Hematopoietic multipotent progenitor cell treated with erythropoietin and hydrocortisone succinate and interleukin-3 and kit ligand, for 6 days (in vitro differentiated cells): ENCODE measurements at regions not wholly inside any gene's neighbourhood (a gene's known extent, or its start where the extent isn't known, plus 50 kb on each side); places are given as distances from the start of the nearest gene placed in this dataset.
A peak's percentile ranks its signal among the peaks of the same experiment; 100 is the strongest.
"Not testable (repeated sequence)": the region's sequence is repeated elsewhere in the genome, so short reads cannot be mapped to it uniquely, and the experiment has no call there.

Experiments
- DNase-seq: peaks from one replicate; pipeline ENCODE4 v3.0.0-alpha.2; 2015

DNA sequence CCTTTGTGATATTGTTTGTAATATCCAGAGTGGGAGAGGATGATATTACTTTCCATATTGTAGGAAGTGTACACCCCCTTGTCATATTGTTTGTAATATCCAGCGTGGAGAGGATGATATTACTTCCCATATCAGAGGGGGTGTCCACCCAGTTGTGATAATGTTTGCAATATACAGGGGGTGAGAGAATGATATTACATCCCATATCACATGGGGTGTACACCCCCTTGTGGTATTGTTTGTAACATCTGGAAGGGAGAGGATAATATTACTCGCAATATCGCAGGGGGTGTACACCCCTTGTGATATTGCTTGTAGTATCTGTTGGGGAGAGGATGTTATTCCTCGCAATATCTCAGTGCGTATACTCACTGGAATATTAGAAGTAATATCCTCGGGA, 61.5 kb downstream of the PRSS23 start:
- peak; percentile 12 for DNase-seq

DNA sequence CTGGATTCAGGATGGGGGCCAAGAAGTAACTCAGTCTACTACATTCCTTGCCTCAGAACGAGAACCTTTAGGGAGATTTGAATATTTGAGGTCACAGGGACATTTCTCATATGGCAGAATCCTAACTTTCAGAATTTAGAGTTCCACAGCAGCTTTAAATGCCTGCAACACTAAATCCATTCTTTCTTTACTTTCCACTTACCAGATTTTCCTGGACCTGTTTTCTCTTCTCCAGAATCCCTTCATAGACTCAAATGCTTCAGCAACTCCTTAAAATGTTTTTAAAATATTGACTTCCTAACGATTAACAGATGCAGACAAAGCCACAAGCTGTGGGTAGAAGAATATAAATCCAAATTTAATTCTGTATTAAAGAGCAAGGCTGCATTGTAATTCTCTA, 63.1 kb downstream of the PRSS23 start:
- DNase-seq, result no peak

DNA sequence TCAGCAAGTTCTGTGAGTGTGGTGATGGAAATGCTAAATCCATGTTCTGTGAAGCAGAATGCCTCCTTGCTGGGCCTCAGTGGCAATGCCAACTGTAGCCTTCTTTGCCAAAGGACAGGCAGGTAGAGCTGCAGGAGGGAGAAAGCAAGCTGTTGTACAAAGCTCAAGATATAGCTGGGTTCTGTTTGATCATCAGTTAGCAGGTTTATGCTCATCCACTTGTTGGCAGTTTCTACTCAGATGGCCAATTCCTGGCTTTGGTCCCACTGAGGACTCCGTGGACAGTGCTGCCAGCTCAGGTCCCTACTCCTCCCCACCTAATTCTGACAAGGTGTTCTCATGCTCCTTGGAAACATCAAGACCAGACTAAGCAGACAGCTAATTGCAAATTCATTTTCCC, 65.1 kb downstream of the PRSS23 start:
- DNase-seq, result no peak

DNA sequence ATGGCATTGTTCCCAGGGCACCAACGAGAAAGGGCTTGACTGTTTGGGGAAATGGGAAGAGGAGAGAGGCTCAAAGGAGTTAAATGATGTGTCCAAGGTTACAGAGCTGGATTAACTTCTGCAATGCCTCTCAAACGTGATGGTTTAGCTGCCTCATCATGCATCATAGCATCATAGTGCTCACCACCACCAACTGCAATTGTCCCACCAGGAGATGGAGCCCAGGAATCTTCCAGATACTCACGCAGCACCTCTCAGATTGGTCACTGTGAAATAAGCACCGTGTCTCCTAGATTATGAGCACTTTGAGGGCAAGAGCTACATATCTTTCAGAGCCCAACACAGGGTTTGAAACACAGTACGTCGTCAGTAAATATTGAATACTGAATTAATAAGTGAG, 69.2 kb downstream of the PRSS23 start:
- no peak for DNase-seq

DNA sequence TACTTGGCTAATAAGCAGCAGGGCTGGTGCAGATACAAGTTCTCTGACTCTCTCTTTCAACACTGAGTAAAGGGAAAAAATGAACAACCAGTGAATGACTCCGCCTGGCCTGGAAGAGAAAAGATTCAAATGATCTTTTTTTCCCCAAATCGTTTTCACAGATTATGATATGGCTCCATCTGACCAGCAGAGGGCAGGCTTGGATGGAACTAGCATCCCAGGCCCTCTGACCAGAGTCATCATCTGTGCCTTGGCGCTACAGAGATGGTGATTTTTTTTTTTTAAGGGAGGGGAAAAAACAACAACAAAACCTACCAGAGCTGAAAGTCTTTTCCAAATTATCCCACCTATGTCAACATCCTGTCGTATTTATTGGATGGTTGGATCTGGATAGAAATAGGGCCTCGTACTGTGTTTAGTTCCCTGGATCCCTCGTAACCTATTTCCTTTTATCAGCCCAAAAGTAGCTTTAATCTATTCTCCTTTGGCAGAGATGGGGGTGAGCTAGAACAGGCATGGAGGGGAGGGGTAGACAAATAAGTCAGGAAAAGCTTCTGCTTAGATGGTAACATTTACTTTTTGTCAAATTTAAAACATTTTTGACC, 69.7 kb downstream of the PRSS23 start:
- DNase-seq, result peak; percentile 85

DNA sequence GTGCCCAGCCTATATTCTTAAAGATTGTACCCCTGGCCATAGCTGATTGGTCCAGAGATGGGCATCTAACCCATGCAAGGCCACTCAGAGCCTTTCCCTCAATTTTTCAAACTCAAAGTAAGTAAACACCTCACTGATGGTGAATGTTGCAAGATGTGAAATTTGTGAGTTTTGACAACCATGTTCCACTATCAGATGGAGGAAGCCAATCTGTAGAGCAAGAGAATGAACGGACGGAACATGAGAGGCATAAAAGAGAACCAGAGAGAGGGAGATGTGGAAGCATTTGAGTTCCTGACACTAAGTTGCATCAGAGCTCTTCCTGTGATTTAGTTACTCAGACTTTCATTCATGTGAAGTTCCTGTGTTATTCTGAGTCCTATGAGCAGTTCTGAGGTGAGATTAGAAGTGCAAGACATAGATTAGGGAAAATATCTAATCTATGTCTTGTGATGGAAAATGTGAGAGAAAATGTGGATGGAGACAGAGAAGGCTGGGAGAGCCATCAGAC, 73.3 kb downstream of the PRSS23 start:
- no peak for DNase-seq

DNA sequence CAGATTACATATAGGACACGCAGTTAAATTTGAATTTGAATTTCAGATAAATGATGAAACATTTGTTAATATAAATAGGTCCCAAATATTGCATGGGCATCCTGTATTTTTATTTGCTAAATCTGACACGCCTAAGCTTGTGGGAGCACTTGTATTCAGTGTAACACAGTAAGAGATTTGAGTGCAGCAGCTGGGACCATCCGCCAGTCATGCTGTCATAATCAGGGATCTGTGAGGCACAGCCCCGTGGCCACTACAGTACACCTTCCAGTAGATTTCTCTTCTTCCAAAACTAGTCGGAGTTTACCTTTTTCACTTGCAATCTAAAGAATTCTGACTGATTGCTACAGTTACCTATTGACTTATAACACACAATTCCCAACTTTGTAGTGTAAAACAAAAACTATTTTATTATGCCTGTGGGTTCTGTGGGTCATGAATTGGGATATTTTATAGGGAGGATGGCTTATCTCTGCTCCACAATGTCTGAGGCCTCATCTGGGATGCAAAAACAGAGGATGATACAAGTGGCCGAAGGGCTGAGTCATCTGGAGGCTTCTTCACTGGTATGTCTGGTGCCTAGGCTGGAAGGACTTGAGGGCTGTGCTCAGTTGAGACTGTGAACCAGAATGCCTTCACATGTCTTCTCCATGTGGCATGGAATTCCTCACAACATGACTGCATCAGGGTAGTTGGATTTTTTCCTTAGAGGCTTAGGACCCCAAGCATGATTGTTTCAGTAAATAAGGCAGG, 74.1 kb downstream of the PRSS23 start:
- no peak for DNase-seq

DNA sequence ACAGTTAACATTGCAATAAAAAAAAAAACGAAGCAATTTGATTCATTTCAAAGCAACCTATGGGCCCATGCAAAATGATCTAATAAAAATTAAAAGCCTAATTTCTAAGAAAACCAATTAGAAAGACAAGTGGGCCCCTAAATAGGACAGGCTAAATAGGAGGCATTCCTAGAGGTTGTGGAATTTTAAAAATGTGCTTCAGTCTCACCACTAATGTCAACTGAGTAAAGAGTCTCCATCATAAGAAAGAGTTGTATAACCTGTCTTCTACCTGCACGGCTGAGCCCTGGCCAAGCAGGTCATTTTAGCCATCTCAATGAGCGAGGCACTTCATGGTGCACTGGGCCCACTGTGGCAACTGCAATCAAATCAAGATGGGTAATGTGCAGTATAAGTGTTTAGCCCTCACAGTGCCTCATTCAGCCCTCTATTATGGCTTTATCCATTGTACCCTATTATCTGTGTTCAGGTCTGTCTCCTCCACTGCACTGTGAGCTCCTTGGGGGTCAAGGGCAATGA, 76.4 kb downstream of the PRSS23 start:
- DNase-seq, result no peak

DNA sequence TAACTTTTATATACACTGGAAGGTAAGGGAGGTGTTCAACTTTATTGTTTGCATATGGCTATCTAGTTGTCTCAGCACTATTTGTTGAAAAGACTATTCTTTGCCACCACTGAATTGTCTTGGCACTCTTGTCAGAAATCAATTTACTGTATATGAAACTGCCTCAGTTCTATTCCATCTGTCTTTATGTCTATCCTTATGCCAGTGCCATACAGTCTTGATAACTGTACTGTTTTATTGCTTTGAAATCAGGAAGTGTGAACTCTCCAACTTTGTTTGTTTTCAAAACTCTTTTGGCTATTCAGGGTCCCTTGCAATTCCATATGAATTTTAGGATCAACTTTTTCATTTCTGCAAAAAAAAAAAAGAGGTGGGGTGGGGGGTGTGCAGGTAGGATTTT, 77.2 kb downstream of the PRSS23 start:
- no peak for DNase-seq

DNA sequence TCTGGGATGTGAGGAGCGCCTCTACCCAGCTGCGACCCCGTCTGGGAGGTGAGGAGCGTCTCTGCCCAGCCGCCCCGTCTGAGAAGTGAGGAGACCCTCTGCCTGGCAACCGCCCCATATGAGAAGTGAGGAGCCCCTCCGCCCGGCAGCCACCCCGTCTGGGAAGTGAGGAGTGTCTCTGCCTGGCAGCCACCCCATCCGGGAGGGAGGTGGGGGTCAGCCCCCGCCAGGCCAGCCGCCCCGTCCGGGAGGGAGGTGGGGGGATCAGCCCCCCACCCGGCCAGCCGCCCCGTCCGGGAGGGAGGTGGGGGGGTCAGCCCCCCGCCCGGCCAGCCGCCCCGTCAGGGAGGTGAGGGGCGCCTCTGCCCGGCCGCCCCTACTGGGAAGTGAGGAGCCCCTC, 76.0 kb downstream of the FZD4 start:
- DNase-seq, result not testable (repeated sequence)

DNA sequence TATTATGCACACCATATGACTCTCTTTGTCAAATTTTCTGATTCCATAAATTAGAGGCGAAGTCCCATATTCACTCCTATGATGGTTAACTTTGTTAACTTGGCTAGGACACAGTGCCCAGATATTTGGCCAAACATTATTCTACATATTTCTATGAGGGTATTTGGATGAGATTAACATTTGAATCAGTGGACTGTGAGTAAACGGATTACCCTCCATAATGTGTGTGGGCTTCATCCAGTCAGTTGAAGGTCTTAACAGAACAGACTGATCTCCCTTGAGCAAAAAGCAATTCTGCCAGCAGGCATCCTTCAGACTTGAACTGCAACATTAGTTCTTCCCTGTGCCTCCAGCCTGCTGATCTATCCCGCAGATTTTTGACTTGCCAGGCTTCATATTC, 69.9 kb downstream of the FZD4 start:
- DNase-seq, result no peak

DNA sequence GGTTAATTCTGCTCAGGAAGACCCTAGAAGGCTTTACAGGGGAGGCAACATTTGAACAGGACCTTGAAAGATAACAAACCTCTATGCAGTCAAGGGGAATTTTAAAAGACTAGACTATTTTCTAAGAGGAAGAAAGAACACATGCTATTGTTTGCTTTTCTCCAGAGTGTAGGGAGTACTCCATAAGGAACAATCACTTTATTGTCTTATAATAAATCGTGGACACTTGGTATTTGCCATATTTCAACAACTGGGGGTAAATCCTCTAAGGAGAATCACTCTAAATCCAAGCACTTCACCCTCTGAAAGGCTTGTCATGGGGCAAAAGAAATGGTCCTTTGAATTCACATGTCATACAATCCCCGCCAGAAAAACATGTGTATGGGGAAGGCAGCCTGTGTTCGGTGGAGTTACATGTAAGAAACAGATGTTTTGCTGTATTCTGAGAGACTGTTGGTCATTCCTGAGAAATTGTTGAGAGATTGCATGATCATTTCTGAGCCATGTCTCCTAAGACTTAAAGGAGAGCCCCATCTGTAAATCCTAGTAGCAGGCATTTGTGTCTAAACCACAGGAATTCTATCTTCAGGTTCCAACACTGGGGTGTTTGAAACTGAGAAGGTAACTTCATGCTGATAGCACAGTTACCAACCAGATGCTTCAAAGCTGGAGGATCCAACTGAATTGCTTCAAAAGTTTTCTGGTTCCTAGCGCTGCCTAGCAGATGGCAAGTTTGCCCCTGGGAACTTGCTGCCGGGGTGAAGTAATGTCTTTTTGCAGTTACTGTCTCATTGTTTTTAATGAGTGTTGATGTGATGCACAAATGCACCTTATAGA, 66.8 kb downstream of the FZD4 start:
- no peak for DNase-seq

DNA sequence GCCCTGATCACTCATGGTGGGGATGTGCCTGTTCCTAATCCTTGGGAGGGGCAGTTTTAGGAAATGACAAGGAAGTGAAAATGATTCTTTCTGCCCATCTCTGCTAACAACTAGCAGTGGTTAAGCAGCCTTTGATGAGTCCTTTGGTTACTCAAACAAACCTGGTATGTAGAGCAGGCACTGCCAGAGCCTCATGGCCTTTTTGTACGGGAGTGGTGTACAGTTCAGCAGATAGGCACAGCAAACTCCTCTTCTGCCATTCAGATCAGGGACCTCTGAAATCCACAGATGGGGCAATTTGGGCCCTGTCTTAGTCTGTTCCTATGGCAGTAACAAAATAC, 66.2 kb downstream of the FZD4 start:
- DNase-seq, result no peak

DNA sequence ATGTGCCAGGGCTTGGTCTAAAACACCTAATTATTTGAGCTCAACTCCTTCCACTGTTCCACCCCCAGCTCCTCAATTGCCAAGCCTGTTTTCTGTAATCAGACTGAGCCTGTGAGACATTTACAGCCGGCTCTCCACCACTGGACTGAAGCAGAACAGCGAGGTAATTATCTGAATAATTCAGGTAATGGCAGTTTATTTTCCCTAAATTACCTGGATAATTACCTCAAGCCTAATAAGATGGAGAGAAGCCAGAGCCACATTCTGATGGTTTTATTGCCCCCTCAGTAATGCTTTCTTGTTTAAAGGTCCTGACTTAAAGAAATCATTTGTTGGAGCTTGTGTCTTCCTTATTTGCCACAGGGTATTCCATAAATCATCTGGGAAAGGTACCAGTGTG, 64.2 kb downstream of the FZD4 start:
- DNase-seq, result no peak

DNA sequence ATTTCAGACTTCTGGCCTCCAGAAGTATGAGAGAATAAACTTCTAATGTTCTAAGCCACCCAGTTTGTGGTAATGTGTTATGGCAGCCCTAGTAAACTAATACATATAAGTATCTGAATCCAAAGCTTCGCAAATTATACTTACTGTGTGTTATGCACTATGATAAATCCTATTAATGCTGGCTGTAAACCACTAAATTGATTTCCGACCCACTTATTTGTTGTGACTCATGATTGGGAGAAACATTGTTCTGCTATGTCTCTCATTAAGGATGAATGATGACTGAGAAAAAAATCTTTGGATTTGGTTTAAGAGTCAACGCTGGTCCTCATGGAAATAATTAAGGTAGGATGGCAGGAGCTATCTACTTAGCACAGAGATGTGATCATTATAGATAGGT, 62.0 kb downstream of the FZD4 start:
- no peak for DNase-seq
